ENCODE measurements at regions not wholly inside any gene's neighbourhood (a gene's known extent, or its start where the extent isn't known, plus 50 kb on each side); places are given as distances from the start of the nearest gene placed in this dataset.

DNA sequence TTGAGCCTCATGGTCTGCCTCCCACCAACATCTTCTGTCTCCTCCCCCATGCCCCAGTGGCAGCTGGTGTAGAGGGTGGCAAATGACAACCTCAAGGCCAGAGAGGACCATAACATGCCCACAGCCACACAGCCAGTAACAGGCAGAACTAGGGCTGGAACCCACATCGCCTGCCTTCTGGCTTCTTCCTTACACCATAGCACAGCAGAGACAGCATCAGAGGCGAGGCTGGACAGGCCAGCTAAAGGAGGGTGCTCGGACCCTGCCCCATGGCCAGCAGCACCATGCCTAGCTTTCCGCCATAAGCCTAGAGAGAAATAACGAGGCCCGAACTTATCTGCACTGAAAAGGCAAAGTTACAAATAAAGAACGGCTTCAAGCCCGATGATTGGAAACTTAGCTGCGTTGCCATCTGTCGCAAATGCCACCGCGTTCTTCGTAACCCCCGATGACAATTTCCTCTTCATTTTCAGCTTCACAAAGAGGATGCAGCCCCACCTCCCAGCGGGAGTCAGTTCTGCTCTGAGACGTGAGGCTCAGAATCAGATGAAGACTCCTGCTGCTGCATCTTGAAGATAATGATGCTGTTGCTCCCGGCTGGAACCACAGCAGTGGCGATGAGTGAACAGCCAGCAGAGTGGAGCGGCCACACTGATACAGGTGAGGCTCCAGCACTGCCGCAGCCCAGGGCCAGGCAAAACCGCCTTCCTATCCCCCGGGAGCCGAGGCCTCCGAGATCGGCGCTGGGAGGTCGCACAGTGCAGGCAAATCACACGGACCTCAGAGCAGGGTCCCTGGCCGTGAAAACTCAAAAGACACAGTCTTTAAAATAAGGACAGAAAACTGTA, 73.8 kb upstream of the RTL6 start:
- Histone ChIP-seq H3K27me3 (ENCODE audit: insufficient read depth, low read length) (peaks cover 4% of the 10 kb centered on the region), H3K4me1 (ENCODE audit: insufficient read depth, low read length) (peaks cover 8% of the 10 kb centered on the region), H4K20me1 (ENCODE audit: insufficient read depth, low read length) (no peaks in the 10 kb centered on the region), H3K36me3 (ENCODE audit: insufficient read depth, low read length) (no peaks in the 10 kb centered on the region), H3K79me2 (ENCODE audit: insufficient read depth, low read length) (no peaks in the 10 kb centered on the region), H3K9me3 (ENCODE audit: low read depth, low read length) (no peaks in the 10 kb centered on the region), H2AFZ (ENCODE audit: low read length) (no peak overlapping the region), H3K27ac (ENCODE audit: low read depth, low read length) (no peak overlapping the region), H3K4me3 (ENCODE audit: insufficient read depth, low read length) (no peak overlapping the region), H3K4me2 (ENCODE audit: insufficient read depth, low read length) (no peak overlapping the region)
- no peak for DNase-seq (ENCODE audit: insufficient read length, low spot score, missing footprints)
- TF ChIP-seq, protein P1, sequence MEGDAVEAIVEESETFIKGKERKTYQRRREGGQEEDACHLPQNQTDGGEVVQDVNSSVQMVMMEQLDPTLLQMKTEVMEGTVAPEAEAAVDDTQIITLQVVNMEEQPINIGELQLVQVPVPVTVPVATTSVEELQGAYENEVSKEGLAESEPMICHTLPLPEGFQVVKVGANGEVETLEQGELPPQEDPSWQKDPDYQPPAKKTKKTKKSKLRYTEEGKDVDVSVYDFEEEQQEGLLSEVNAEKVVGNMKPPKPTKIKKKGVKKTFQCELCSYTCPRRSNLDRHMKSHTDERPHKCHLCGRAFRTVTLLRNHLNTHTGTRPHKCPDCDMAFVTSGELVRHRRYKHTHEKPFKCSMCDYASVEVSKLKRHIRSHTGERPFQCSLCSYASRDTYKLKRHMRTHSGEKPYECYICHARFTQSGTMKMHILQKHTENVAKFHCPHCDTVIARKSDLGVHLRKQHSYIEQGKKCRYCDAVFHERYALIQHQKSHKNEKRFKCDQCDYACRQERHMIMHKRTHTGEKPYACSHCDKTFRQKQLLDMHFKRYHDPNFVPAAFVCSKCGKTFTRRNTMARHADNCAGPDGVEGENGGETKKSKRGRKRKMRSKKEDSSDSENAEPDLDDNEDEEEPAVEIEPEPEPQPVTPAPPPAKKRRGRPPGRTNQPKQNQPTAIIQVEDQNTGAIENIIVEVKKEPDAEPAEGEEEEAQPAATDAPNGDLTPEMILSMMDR (IDR thresholded peaks at IDR 0.05; ENCODE audit: extremely low read depth, low read depth, low read length): no peak

- TF ChIP-seq, protein P1 (IDR thresholded peaks at IDR 0.05; ENCODE audit: extremely low read depth, low read depth, low read length): no peak
- no peak overlapping the region for H2AFZ ChIP-seq (ENCODE audit: low read length)
- H3K4me2 ChIP-seq (ENCODE audit: insufficient read depth, low read length): no peak overlapping the region
- no peaks in the 10 kb centered on the region for H4K20me1 ChIP-seq (ENCODE audit: insufficient read depth, low read length)
- no peak for DNase-seq (ENCODE audit: insufficient read length, low spot score, missing footprints)
- no peaks in the 10 kb centered on the region for H3K9me3 ChIP-seq (ENCODE audit: low read depth, low read length)
- peaks cover 8% of the 10 kb centered on the region for H3K4me1 ChIP-seq (ENCODE audit: insufficient read depth, low read length)
- no peaks in the 10 kb centered on the region for H3K36me3 ChIP-seq (ENCODE audit: insufficient read depth, low read length)
- H3K27ac ChIP-seq (ENCODE audit: low read depth, low read length): no peak overlapping the region
- H3K79me2 ChIP-seq (ENCODE audit: insufficient read depth, low read length): no peaks in the 10 kb centered on the region
- peaks cover 2% of the 10 kb centered on the region for H3K27me3 ChIP-seq (ENCODE audit: insufficient read depth, low read length)
- H3K4me3 ChIP-seq (ENCODE audit: insufficient read depth, low read length): no peak overlapping the region
Observed at GRCh38 chr22:44570476-44571445, 72.7 kb upstream of the RTL6 start.

- Histone ChIP-seq H3K4me1 (ENCODE audit: insufficient read depth, low read length) (peaks cover 8% of the 10 kb centered on the region), H3K27ac (ENCODE audit: low read depth, low read length) (no peak overlapping the region), H3K79me2 (ENCODE audit: insufficient read depth, low read length) (no peaks in the 10 kb centered on the region), H3K4me3 (ENCODE audit: insufficient read depth, low read length) (no peak overlapping the region), H3K9me3 (ENCODE audit: low read depth, low read length) (no peaks in the 10 kb centered on the region), H3K36me3 (ENCODE audit: insufficient read depth, low read length) (no peaks in the 10 kb centered on the region), H3K27me3 (ENCODE audit: insufficient read depth, low read length) (no peaks in the 10 kb centered on the region), H2AFZ (ENCODE audit: low read length) (no peak overlapping the region), H3K4me2 (ENCODE audit: insufficient read depth, low read length) (no peak overlapping the region), H4K20me1 (ENCODE audit: insufficient read depth, low read length) (no peaks in the 10 kb centered on the region)
- TF ChIP-seq, protein P1 (IDR thresholded peaks at IDR 0.05; ENCODE audit: extremely low read depth, low read depth, low read length): no peak
- DNase-seq (ENCODE audit: insufficient read length, low spot score, missing footprints): no peak
Observed at GRCh38 chr22:44569561-44569991, 71.5 kb upstream of the RTL6 start.

Data from osteoblast (primary cell).